GM18873 (cell line): ENCODE measurements at regions not wholly inside any gene's neighbourhood (a gene's known extent, or its start where the extent isn't known, plus 50 kb on each side); places are given as distances from the start of the nearest gene placed in this dataset.
"Not testable (repeated sequence)": the region's sequence is repeated elsewhere in the genome, so short reads cannot be mapped to it uniquely, and the experiment has no call there.

ENCODE experiments used
- ATAC-seq: cut with Tn5 transposase; IDR thresholded peaks from one replicate; pipeline ENCODE4 v1.9.1; 2021; ENCODE audit warnings: mild to moderate bottlenecking, moderate library complexity, moderate number of reproducible peaks; ENCODE audit not compliant: unreplicated experiment, low FRiP score

DNA sequence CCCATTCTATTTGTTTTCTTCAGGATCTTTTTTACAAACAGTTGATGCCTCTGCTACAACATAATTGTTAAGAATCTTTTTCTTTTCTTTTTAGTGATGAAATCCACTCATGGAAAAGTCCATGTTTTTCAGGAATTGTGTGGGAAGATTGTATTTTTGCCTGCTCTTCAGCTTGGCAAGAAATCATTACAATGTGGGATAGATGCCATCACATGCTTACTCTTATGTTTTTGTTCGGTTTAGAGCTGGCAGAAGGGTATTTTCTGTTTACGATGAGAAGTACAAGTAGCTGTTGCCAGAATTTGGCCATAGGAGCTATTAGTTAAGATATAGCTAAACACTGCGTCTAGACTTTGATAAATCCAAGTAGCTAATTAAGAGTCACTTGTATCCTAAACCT is 2585.3 kb downstream of the ARAP2 start:
- ATAC-seq: no peak

DNA sequence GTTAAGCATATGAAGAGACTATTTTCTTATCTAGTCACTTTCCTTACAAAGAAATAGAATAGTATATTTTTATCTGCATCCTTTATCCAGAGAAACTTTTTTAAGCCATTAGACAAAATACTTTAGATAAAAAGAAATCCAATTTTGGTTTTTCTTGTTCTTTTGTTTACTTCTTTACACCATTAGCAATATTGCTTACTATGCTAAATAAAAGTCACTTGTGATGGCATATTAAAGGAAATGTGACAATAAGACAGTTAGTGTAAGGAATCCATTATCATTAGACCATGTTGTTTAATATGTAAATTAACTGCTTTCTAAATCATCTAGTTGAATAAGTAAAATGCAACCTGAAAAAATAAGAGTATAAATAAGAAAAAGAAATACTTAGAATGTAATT is 2582.7 kb downstream of the ARAP2 start:
- no peak for ATAC-seq

DNA sequence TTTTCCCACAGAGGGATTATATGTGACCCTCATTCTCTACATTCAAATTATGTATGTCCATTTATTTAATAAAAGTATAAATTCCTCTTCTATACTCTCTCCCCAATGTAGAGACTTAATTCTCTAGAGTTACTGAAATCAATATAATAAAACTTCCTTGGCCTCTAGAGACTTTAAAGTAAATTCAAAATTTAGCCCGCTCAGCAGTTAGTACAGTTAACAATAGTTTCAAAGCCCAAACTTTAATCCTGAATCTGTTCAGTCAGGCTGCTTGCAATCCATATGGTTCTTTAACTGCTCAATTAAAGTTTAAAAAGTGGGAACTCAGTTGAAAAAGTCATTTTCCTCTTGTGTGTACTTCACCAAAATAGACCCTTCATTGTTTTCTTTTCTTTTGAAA is 2558.4 kb downstream of the ARAP2 start:
- no peak for ATAC-seq

DNA sequence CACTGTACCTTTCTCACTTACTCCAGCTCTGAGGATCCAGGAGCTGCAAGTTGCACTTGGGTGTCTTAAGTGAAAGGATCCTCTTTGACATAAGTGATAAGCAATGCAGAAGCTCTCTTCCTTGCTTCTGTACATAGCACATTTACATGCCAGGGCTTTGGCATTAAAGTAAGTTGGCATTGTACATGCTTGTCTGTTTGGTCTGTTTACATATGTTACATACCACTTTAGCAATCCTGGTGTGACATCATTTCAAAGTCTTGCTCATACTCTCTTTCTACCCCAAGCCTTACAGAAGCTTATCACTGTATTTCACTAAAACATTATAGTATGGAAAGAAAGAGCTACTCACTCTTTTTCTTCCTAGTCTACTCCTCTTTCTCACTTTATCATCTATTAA is 2548.3 kb downstream of the ARAP2 start:
- no peak for ATAC-seq

DNA sequence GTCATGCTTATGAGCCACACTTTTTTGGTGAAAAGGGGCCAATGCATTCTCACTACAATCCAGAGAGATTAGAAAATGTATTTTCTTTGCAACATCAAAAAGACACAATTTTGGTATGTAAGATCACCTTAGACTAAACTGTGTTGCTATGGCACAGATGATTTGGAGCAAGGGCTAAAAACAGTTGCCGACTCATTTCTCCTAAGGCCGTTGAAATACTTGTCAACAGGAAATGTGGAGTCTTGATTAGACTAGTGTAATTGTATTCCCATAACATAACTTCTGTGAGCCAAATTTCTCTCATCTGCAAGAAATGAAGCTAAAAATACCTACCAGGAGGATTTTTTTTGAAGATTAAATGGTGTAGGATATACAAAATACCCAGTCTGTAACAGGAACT is 2547.7 kb downstream of the ARAP2 start:
- no peak for ATAC-seq

DNA sequence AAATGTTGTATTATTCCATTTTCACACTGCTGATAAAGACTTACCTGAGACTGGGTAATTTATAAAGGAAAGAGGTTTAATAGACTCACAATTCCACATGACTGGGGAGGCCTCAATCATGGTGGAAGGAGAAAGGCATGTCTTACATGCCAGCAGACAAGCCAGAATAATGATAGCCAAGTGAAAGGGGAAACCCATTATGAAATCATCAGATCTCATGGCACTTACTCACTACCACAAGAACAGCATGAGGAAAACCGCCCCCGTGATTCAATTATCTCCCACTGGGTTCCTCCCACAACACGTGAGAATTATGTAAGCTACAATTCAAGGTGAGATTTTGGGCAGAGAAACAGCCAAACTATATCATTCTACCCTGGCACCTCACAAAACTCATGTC is 2535.1 kb downstream of the ARAP2 start:
- ATAC-seq: no peak

DNA sequence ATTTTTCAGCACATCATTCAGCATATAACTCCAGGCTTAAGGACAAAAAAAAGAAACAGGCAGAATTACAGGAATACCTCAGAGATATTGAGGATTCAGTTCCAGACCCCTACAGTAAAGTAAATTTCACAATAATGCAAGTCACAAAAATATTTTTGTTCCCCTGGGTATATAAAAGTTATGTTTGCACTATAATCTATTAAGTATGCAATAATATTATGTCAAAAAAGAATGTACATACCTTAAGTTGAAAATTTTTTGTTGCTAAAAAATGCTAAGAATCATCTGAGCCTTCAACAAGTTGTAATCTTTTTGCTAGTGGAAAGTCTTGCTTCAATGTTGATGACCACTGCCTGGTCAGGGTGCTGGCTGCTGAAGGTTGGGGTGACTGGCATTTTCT is 2532.5 kb downstream of the ARAP2 start:
- ATAC-seq: no peak

DNA sequence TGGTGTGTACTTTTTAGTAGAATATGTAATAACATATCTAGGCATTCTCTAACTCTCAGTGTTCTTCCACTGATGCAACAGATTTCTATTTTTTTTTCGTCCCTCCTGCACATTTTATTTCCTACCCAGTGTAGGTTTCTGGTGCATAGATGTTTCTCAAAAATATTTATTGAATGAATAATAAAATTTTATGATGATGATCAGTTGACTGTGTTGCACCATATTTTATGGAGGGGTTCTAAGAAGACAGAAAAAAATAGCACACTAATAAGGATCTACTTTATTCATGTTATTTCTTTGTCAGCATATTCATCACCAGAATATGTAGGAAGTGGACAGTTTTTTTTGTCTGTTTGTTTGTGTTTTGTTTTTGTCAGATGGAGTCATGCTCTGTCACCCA is 2529.3 kb downstream of the ARAP2 start:
- no peak for ATAC-seq

DNA sequence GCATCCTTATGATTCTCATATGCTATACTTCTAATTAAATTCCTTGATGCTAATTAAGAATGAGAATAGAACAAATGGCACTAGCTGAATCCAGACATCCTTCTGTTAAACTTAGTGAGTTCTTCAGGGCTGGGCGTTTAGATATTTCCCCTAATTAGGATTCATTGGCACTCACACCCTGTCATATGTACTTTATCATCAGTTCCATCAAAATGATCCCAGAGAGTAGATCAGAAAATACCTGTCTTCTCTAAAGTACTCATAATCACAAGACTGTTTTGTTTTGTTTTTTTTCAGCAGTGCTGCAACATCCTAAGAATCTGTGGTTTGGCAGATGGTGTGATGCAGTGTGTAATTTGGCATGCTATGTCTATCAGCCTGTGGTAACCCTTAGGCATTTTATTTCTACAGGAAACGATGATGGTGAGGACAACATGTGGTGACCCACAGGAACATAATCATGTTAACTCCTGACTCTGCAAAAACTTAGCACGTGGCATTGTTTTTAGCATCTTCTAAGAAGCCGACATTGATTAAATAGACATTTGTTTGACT is 2528.4 kb downstream of the ARAP2 start:
- no peak for ATAC-seq

DNA sequence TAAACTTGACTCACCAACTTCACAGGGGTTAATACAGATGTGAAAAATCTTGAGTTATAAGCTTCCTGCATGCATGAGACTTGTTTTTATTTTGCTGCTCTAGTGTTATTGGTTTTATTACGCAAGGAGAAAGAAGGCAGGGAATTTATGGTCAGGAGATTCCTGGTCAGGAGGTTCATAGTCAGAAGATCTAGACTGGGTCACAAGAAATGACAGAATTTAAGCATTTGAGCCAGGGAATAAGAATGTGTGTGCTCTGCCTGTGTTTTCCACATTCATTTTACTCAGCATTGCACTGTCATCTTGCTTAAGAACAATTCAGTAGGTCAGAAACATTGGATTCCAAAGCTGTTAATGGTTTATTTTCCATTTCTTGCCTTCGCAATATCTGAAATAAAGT is 2522.1 kb downstream of the ARAP2 start:
- ATAC-seq: no peak

DNA sequence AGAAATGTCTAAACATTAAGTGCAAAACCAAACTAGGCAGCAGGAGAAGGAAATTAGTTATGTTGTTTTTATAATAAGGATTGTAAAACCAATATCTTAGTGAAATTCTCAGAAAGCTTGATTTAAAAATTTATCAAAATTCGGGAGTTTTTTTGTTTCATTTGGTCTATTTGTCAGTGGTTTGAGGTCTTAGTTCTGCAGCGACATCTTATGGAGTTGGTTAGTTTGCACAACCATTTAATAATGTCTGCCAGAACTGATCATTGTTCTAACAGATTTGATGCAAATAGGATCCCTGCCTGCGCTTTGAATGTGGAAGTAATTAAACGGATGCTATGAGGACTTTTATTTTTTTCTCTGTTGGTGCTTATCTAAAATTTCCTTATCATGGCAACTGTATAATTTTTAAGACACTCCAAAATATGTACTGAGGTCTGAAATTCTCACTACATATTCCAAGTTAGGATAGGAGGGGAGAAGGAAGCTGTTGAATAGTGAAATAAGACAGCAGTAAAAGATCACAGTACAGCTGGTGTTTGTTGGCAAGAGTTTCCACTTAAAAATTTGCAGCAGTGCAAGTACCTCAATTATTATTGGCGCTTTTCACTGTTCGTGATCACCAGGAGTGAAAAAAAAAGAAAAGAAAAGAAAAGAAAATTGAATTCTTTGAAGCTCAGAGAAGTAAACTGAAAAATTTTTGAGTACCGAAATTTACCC is 2521.4 kb downstream of the ARAP2 start:
- no peak for ATAC-seq

DNA sequence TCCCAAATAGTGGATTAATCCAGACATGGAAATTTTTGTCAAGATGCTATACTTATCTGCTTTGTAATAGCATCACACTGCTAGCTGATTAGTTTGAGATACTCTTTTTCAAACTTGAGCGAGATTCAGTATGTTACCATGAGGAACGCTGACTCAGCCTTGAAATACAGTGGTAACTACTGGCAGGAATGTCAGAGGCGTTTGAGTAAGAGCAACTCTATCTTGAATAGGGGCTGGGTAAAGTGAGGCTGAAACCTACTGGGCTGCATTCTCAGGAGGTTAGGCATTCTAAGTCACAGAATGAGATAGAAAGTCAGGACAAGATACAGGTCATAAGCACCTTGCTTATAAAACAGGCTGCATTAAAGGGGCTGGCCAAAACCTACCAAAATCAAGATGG is 2519.6 kb downstream of the ARAP2 start:
- ATAC-seq: no peak

DNA sequence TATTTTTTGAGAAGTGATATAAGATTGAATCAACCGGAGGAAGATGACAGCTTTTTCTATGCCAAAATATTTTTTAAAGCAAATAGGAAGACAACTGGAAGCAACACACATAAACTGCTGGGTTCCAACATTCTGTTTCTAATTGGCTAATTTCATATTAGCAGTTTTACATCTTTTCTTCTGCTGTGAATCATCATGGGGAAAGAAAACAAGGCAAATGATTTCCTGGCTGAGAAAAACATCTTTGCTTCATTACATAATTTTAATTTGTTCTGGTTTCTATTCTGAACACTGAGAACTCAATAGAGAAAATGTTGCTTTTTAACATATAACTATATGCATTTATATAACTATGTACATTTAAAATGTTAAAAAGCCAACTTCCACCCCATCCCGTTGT is 2518.5 kb downstream of the ARAP2 start:
- ATAC-seq: no peak

DNA sequence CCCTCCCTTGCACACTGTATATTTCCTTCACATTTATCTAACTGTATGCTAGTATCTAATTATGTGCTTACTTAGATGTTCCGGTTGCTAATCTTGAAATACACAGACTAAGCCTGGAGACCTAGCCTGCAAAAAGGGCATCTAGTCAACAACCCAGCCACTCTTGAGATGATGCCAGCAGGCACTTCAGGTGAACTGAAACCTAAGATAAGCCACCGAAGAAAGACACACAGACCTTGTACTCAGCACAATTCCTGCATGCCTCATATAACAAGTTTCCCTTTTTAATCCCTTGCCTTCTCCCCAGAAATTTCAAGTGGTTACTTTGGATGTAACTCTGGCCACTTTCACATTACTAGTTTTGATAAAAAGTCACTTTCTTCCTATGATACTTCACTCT is 2506.6 kb downstream of the ARAP2 start:
- no peak for ATAC-seq

DNA sequence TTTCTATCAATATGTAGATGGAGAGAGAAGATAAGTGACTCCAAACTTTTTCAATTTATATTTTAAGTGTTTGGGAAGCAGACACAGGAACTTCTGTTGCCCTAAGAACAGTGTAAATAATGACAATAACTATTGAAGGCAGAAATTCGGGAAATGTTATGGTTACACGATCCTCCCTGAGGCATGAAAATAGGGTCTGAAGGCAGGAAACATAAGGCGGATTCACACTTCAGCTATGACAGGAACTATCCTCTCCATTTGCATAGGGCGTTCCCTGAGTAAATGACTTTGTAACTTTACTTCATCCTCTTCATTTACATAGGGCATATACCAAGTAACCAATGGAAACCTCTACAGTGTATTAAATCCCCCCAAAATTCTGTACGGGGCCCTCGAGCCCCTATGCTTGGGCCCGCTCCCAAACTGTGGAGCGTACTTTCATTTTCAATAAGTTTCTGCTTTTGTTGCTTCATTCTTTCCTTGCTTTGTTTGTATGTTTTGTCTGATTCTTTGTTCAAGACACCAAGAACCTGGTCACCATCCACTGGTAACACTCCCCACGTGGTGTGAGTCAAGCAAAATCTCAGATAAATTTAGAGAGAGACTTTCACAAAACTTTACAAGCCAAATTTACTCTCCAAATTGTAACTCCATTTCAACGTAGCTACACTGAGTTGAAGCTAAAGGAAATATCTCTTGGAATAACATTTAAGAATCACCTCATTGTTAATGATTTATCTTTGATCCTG is 2504.3 kb downstream of the ARAP2 start:
- ATAC-seq: no peak

DNA sequence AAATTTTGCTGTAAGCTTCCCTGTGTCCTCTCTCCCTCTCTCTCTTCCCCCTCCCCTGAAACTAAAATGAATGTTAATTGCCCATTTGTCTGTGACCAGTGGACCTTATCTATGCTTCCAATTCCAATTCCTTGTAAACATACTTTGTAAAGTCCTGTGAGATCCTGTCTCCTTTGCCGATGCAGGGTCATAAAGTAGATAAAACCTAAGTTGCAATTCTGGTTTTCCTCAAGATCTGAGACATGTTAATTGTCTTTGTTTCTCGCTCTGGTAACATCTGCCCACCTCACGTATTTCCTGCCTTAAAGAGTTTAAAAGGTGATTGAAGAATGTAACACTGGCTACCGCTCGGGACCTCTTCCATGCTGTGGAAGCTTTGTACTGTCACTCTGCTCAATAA is 2503.4 kb downstream of the ARAP2 start:
- not testable (repeated sequence) for ATAC-seq

DNA sequence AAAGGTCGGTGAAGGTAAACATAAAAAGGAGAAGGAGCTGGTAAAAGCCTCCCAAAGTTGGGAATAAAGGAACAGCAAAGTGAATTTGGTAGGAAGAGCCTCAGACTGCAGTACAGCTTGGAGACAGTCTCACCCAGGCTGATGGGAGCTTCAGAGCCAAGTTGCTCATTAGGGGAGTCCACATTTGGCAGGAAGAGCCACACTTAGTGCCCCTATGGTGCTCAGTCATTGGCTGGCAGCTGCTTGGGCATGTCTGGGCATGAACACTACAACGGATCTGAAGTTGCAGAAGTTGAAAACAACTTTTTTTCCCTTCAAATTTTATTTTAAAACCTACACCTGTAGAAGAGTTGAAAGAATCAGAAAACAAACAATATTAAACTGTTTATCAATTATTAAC is 2497.3 kb downstream of the ARAP2 start:
- peak; percentile 66 for ATAC-seq

DNA sequence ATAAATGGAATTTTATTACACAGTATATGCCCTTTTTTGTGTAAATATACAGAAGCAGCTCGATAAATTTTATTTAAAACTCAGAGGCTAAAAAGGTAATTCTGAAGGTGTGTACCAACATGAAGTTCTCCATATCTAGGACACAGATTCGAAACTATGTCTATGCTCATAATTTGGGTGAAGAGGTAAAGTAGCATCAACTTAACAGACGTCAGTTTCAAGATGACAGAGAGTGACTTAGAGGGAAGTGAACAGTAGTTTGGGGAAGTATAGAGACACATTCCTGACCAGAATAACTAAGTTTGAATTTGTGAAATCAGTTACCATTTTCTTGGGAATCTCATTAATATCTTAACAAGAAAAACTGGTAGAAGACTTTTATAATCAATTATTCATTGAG is 2493.3 kb downstream of the ARAP2 start:
- ATAC-seq: no peak

DNA sequence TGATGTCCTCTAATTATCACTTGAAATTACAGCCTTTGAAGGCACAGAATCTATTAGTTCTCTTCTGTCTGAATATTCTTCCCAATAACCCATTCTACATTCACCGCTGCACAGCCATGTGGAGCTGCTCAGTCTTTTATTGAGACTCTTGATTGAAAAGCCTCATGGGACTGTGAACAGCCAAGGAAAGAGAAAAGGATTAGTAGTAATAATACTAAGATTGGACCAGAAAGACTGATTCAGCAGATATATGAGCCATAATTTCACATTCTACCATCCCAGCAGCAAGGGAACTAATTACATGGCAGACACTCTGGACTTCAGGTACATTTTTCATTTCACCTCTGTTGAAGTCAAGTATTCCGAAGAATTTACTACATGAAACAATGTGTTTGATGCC is 2471.7 kb downstream of the ARAP2 start:
- ATAC-seq: no peak

DNA sequence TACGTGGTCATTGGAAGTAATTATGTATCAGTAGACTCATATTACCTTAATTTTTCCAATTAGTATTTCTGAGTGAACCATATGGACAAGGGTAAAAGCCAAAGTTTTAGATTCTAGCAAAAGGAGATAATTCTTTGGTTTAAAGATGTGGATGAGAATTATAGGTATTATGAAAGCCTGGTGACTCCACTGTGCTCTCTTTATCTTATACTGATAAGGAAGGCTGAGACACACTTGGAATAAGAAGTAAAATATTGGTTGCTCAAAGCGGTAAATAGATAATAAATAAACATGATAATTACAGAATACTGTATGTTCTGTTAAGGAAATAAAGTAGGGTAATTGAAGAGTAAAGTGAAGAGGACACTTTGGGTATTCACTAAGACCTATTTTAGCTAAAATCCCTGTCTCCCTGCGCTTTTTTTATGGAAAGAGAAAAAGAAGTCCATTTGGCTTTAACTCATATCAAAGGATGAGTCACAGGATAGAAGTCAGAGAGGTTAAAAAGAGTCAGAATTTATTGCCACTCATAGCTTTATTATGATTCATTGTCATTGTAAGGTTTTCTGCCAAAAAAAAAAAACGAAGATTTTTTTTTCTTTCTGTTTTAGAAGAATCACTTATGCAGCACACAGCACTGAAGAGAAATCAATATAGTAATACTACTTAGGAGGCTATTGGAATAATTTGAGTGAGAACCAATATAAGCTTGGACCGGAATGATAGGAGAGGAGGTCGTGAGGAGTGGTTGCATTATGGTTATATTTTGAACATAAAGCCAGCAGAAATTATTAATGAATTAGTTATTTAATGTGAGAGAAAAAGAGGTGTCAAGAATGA is 2463.1 kb downstream of the ARAP2 start:
- ATAC-seq: no peak

DNA sequence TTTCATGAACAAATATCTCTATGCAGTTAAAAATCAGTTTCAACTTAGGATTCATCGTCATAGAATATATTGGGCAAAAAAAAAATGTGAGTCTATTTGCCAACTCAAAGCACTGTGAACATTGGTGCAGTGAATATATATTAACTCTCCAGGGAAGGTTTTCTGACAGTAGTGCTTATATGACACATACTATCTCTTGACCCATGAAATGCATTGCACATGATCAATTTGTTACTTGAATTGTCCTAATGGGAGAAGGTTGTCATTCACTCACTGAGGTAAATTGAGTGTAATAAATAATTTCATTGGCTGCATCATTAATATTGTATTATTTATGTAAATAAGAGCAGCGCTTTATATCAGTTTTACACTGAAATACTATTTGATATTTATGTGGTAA is 2458.5 kb downstream of the ARAP2 start:
- ATAC-seq: no peak
